Neuronal stem cell (in vitro differentiated cells): ENCODE measurements at regions not wholly inside any gene's neighbourhood (a gene's known extent, or its start where the extent isn't known, plus 50 kb on each side); places are given as distances from the start of the nearest gene placed in this dataset.

Experiments used
- DNase-seq: peaks from one replicate; pipeline ENCODE4 v3.0.0-alpha.2; 2013; ENCODE audit warnings: low spot score
- H2AFZ ChIP-seq: one replicate; pipeline ENCODE4 v1.6.1; 2013; ENCODE audit warnings: mild to moderate bottlenecking, low read length, inconsistent platforms
- H2AK5ac ChIP-seq: 2 replicates; pipeline ENCODE4 v1.6.1; 2013; ENCODE audit warnings: low read depth, mild to moderate bottlenecking, inconsistent platforms, low read length, moderate library complexity, mixed read lengths
- H2BK120ac ChIP-seq: 2 replicates; pipeline ENCODE4 v1.6.1; 2013; ENCODE audit warnings: low read depth, mild to moderate bottlenecking, inconsistent platforms, low read length, moderate library complexity, mixed read lengths
- H2BK12ac ChIP-seq: one replicate; pipeline ENCODE4 v1.6.1; 2013; ENCODE audit warnings: low read length, inconsistent platforms
- H2BK15ac ChIP-seq: 2 replicates; pipeline ENCODE4 v1.6.1; 2013; ENCODE audit warnings: mild to moderate bottlenecking, low read length, inconsistent platforms, mixed read lengths
- H2BK5ac ChIP-seq: one replicate; pipeline ENCODE4 v1.6.1; 2013; ENCODE audit warnings: inconsistent platforms, mild to moderate bottlenecking, low read length, moderate library complexity
- H3K14ac ChIP-seq: one replicate; pipeline ENCODE4 v1.6.1; 2013; ENCODE audit warnings: low read length, inconsistent platforms
- H3K18ac ChIP-seq: 2 replicates; pipeline ENCODE4 v1.6.1; 2013; ENCODE audit warnings: low read length, inconsistent platforms
- H3K23ac ChIP-seq: 2 replicates; pipeline ENCODE4 v1.6.1; 2013; ENCODE audit warnings: low read depth, mild to moderate bottlenecking, mixed read lengths, low read length, inconsistent platforms; ENCODE audit not compliant: poor library complexity
- H3K27ac ChIP-seq: replicated peaks from 3 replicates; pipeline ENCODE4 v1.5.1; 2013; ENCODE audit warnings: low read length, inconsistent platforms
- H3K27me3 ChIP-seq, 3 experiments: 2 replicates each; pipeline ENCODE4 v1.6.1; 2013; ENCODE audit warnings: low read length in 3 of 3, mild to moderate bottlenecking in 2 of 3, inconsistent platforms in 1 of 3, low read depth in 1 of 3, mixed read lengths in 1 of 3, moderate library complexity in 1 of 3; ENCODE audit not compliant: control insufficient read depth in 3 of 3, insufficient read depth in 3 of 3
- H3K36me3 ChIP-seq, 2 donors: replicated peaks in 1 of 2; 2 replicates each; pipeline ENCODE4 v1.6.1; 2013; ENCODE audit warnings: low read length in 2 of 2; ENCODE audit not compliant: control insufficient read depth in 2 of 2, insufficient read depth in 2 of 2
- H3K4ac ChIP-seq: 2 replicates; pipeline ENCODE4 v1.6.1; 2013; ENCODE audit warnings: inconsistent platforms, mild to moderate bottlenecking, low read length, moderate library complexity
- H3K4me1 ChIP-seq, 2 donors: 1 replicate in 1 of 2; 2 replicates in 1 of 2; pipeline ENCODE4 v1.6.1; 2013; ENCODE audit warnings: low read length in 2 of 2, low read depth in 1 of 2; ENCODE audit not compliant: control insufficient read depth in 2 of 2, insufficient read depth in 1 of 2
- H3K4me2 ChIP-seq: one replicate; pipeline ENCODE4 v1.6.1; 2013; ENCODE audit warnings: mild to moderate bottlenecking, low read length, inconsistent platforms; ENCODE audit not compliant: insufficient read depth, poor library complexity, severe bottlenecking
- H3K4me3 ChIP-seq, 2 donors: 2 replicates each; pipeline ENCODE4 v1.5.1; 2013; ENCODE audit warnings: low read length in 2 of 2, mild to moderate bottlenecking in 2 of 2, inconsistent platforms in 1 of 2, moderate library complexity in 1 of 2
- H3K79me1 ChIP-seq: one replicate; pipeline ENCODE4 v1.6.1; 2013; ENCODE audit warnings: low read depth, mild to moderate bottlenecking, inconsistent platforms, low read length, moderate library complexity
- H3K9ac ChIP-seq: one replicate; pipeline ENCODE4 v1.6.1; 2013; ENCODE audit warnings: mild to moderate bottlenecking, low read depth, low read length, inconsistent platforms; ENCODE audit not compliant: poor library complexity
- H3K9me3 ChIP-seq, 2 donors: replicated peaks in 1 of 2; 2 replicates each; pipeline versions ENCODE3 to v1.6.1; 2013; ENCODE audit warnings: low read length in 2 of 2, mild to moderate bottlenecking in 2 of 2, inconsistent platforms in 1 of 2, low read depth in 1 of 2, mixed read lengths in 1 of 2, moderate library complexity in 1 of 2; ENCODE audit not compliant: control insufficient read depth in 2 of 2, insufficient read depth in 1 of 2
- H4K8ac ChIP-seq: one replicate; pipeline ENCODE4 v1.6.1; 2013; ENCODE audit warnings: low read depth, mild to moderate bottlenecking, inconsistent platforms, low read length, moderate library complexity
- H4K91ac ChIP-seq: one replicate; pipeline ENCODE4 v1.6.1; 2013; ENCODE audit warnings: low read length, low read depth, mild to moderate bottlenecking, inconsistent platforms; ENCODE audit not compliant: poor library complexity
- WGBS, 2 donors: extraction: QIAGEN DNeasy Blood & Tissue Kit; methylation state at CpG; one replicate each; pipeline ENCODE4 v1.1.7; 2013; ENCODE audit warnings: missing lambda C conversion rate in 2 of 2, mixed read lengths in 1 of 2; ENCODE audit not compliant: insufficient read length in 2 of 2, insufficient replicate concordance in 1 of 2; ENCODE audit errors: extremely low coverage in 2 of 2; 5-methylcytosine and 5-hydroxymethylcytosine counted together

DNA sequence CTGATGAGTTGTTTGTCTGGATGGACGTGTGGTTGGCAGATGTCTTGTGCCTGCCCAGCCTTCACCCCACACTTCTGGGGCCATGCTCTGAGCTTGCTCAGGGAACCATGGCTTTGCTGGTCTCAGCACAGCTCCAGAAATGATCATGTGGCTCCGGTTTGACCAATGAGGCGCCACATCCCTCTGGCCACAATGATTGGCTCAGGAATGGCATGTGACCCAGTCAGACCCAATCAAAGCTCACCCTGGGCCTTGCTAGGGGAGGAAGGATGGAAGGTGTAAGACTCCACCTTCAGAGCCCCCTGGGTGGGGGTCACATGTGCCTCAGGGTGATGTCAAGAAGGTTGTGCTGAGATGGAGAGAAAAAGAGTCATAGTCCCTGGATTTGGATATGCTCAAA, 281.6 kb upstream of the SULF2 start:
- Histone ChIP-seq H4K91ac (no peak overlapping the region), H3K36me3 (no peaks in the 10 kb centered on the region), H3K4ac (no peak overlapping the region), H3K27me3 (no peaks in the 10 kb centered on the region), H2BK12ac (no peak overlapping the region), H2BK15ac (no peak overlapping the region), H3K9me3 (peaks cover 0 to 3% of the 10 kb centered on the region in 2 donors), H2AK5ac (no peak overlapping the region), H2BK120ac (no peak overlapping the region), H2BK5ac (no peak overlapping the region), H3K4me3 (no peak overlapping the region), H3K4me2 (no peak overlapping the region), H3K18ac (no peak overlapping the region), H3K23ac (no peak overlapping the region), H2AFZ (no peak overlapping the region), H3K9ac (no peak overlapping the region), H3K14ac (no peak overlapping the region), H3K79me1 (no peaks in the 10 kb centered on the region), H3K27ac (no peak overlapping the region), H4K8ac (no peak overlapping the region), H3K4me1 (no peaks in the 10 kb centered on the region)
- no peak for DNase-seq
- no CpG with 5 or more reads among the region's 3 CpGs for WGBS, 2 donors

- no peak for DNase-seq
- H2BK5ac ChIP-seq = no peak overlapping the region
- H3K36me3 ChIP-seq = no peaks in the 10 kb centered on the region
- H2BK120ac ChIP-seq = no peak overlapping the region
- no peaks in the 10 kb centered on the region for H3K79me1 ChIP-seq
- H3K9me3 ChIP-seq = peaks cover 0 to 3% of the 10 kb centered on the region in 2 donors
- no peak overlapping the region for H2BK12ac ChIP-seq
- H4K8ac ChIP-seq = no peak overlapping the region
- H3K27ac ChIP-seq = no peak overlapping the region
- H2AK5ac ChIP-seq = no peak overlapping the region
- no peaks in the 10 kb centered on the region for H3K4me1 ChIP-seq
- no peak overlapping the region for H3K4ac ChIP-seq
- no peak overlapping the region for H3K4me3 ChIP-seq
- no peak overlapping the region for H2AFZ ChIP-seq
- no peak overlapping the region for H3K18ac ChIP-seq
- H3K27me3 ChIP-seq = no peaks in the 10 kb centered on the region
- no peak overlapping the region for H3K4me2 ChIP-seq
- no peak overlapping the region for H2BK15ac ChIP-seq
- H3K23ac ChIP-seq = no peak overlapping the region
- H3K14ac ChIP-seq = no peak overlapping the region
- no peak overlapping the region for H3K9ac ChIP-seq
- WGBS, 2 donors = no CpG with 5 or more reads among the region's 13 CpGs
- H4K91ac ChIP-seq = no peak overlapping the region
Observed at GRCh38 chr20:48066246-48066645, 281.0 kb upstream of the SULF2 start.

DNA sequence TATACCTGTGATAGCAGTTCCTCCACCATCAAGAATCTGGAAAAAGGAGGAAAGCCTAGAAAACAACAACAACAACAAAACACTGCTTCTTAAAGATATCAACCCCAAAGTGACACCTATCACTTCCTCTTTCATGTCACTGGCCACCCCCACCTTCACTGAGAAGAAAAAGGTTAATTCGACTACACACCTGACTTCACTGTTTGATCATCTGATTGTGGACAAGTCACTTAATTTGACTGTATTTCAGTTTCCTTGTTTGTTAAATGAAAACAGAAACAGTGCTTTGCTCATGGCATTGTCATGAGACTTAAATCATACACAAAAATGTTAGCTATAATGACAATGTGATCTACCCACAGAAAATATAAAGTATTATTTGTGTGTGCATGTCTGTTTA, 280.6 kb upstream of the SULF2 start:
- H4K91ac ChIP-seq = no peak overlapping the region
- H2BK15ac ChIP-seq = no peak overlapping the region
- no peak overlapping the region for H2AFZ ChIP-seq
- no peaks in the 10 kb centered on the region for H3K27me3 ChIP-seq
- H3K4ac ChIP-seq = no peak overlapping the region
- no peak overlapping the region for H3K4me3 ChIP-seq
- DNase-seq = no peak
- no peak overlapping the region for H3K14ac ChIP-seq
- H3K27ac ChIP-seq = no peak overlapping the region
- WGBS, 2 donors = no CpG with 5 or more reads among the region's 1 CpG
- no peak overlapping the region for H3K4me2 ChIP-seq
- H4K8ac ChIP-seq = no peak overlapping the region
- no peaks in the 10 kb centered on the region for H3K4me1 ChIP-seq
- no peak overlapping the region for H3K23ac ChIP-seq
- no peak overlapping the region for H2BK5ac ChIP-seq
- no peak overlapping the region for H3K18ac ChIP-seq
- no peak overlapping the region for H3K9ac ChIP-seq
- H2BK120ac ChIP-seq = no peak overlapping the region
- H3K36me3 ChIP-seq = no peaks in the 10 kb centered on the region
- peaks cover 0 to 3% of the 10 kb centered on the region in 2 donors for H3K9me3 ChIP-seq
- H3K79me1 ChIP-seq = no peaks in the 10 kb centered on the region
- H2BK12ac ChIP-seq = no peak overlapping the region
- no peak overlapping the region for H2AK5ac ChIP-seq

GRCh38 chr20:48064929-48065328, 279.6 kb upstream of the SULF2 start:
- Histone ChIP-seq H3K23ac (no peak overlapping the region), H3K4me1 (no peaks in the 10 kb centered on the region), H2BK15ac (no peak overlapping the region), H3K4me2 (no peak overlapping the region), H2AK5ac (no peak overlapping the region), H3K18ac (no peak overlapping the region), H4K8ac (no peak overlapping the region), H2BK12ac (no peak overlapping the region), H3K79me1 (no peaks in the 10 kb centered on the region), H3K27me3 (no peaks in the 10 kb centered on the region), H4K91ac (no peak overlapping the region), H3K9me3 (peaks cover 0 to 3% of the 10 kb centered on the region in 2 donors), H3K4me3 (no peak overlapping the region), H3K14ac (no peak overlapping the region), H2BK120ac (no peak overlapping the region), H3K9ac (no peak overlapping the region), H2AFZ (no peak overlapping the region), H3K4ac (no peak overlapping the region), H2BK5ac (no peak overlapping the region), H3K27ac (no peak overlapping the region), H3K36me3 (no peaks in the 10 kb centered on the region)
- DNase-seq = no peak
- no CpG with 5 or more reads among the region's 4 CpGs for WGBS, 2 donors
